ENCODE measurements at regions not wholly inside any gene's neighbourhood (a gene's known extent, or its start where the extent isn't known, plus 50 kb on each side); places are given as distances from the start of the nearest gene placed in this dataset.

- ChIA-PET POLR2A (interaction anchor here (0.5 kb wide), 1 partner anchor 1545 kb away, joined by 3 read pairs; no protein-coding TSS in a partner anchor), CTCF (interaction anchor here (1.1 to 1.6 kb wide), 2 partner anchors 8 to 11 kb away, joined by 3 to 5 read pairs; no protein-coding TSS in a partner anchor)
- intact Hi-C loops (cut with micrococcal nuclease) (no loop called here), dilution Hi-C loops (cut with MboI; ENCODE audit: extremely low pct_ligation_motif_present, low sequenced_read_pairs) (no loop called here)
- TF ChIP-seq CTCF (IDR thresholded peaks at IDR 0.05; ENCODE audit: extremely low read depth in 1 of 2, insufficient read depth in 1 of 2, low read depth in 1 of 2, low read length in 2 of 2) = no peak
- no peak for TF ChIP-seq JUN (IDR thresholded peaks at IDR 0.05; ENCODE audit: borderline replicate concordance, insufficient read depth, insufficient read length, low read depth)
- Histone ChIP-seq H3K27me3 (ENCODE audit: control insufficient read depth in 2 of 2, insufficient read depth in 2 of 2, low read length in 2 of 2) (no peaks in the 10 kb centered on the region), H3K9ac (replicated peaks; ENCODE audit: extremely low read depth, insufficient read depth, low read length) (no peak overlapping the region), H3K9me3 (replicated peaks; ENCODE audit: control insufficient read depth, insufficient read depth, low read length) (no peaks in the 10 kb centered on the region), H3K4me2 (ENCODE audit: insufficient read depth, low read length) (no peak overlapping the region), H3K4me1 (ENCODE audit: control insufficient read depth, extremely low read depth, insufficient read depth, low read length) (no peaks in the 10 kb centered on the region), H4K20me1 (replicated peaks; ENCODE audit: control insufficient read depth, extremely low read depth, insufficient read depth, low read length) (no peaks in the 10 kb centered on the region), H3K36me3 (ENCODE audit: control insufficient read depth in 2 of 2, extremely low read depth in 1 of 2, insufficient read depth in 2 of 2, low read length in 2 of 2) (no peaks in the 10 kb centered on the region), H3K27ac (ENCODE audit: insufficient read depth, low read depth, low read length) (no peak overlapping the region), H3K9me1 (replicated peaks; ENCODE audit: control insufficient read depth, extremely low read depth, insufficient read depth, low read length) (no peaks in the 10 kb centered on the region), H2AFZ (ENCODE audit: low read depth, low read length) (no peak overlapping the region), H3K79me2 (ENCODE audit: control insufficient read depth, insufficient read depth, low read length) (no peaks in the 10 kb centered on the region), H3K4me3 (replicated peaks in 1 of 3; ENCODE audit: insufficient read depth in 1 of 3, low read depth in 1 of 3, low read length in 3 of 3) (no peak overlapping the region)
- FAIRE-seq = no peak
- DNase-seq (ENCODE audit: low read depth, low spot score) = no peak
- BruUV-seq (replicated peaks) = no TSS peak
Measured at GRCh38 chr6:22083119-22083518, 213.7 kb downstream of the PRL start.

- H3K36me3 ChIP-seq (ENCODE audit: control insufficient read depth in 2 of 2, extremely low read depth in 1 of 2, insufficient read depth in 2 of 2, low read length in 2 of 2) = no peaks in the 10 kb centered on the region
- no peak for DNase-seq (ENCODE audit: low read depth, low spot score)
- no peaks in the 10 kb centered on the region for H3K4me1 ChIP-seq (ENCODE audit: control insufficient read depth, extremely low read depth, insufficient read depth, low read length)
- TF ChIP-seq MAX (IDR thresholded peaks at IDR 0.05; ENCODE audit: insufficient read depth, insufficient read length) = no peak
- TF ChIP-seq MYC (IDR thresholded peaks at IDR 0.05; ENCODE audit: low read depth, low read length) = no peak
- no peak for TF ChIP-seq FOS (IDR thresholded peaks at IDR 0.05; ENCODE audit: borderline replicate concordance, insufficient read depth, low read length)
- no peak for TF ChIP-seq EZH2 (IDR thresholded peaks at IDR 0.05; ENCODE audit: borderline replicate concordance, low read depth, low read length, severe bottlenecking)
- TF ChIP-seq GATA2 (IDR thresholded peaks at IDR 0.05; ENCODE audit: insufficient read depth, insufficient read length, low read depth, low read length) = no peak
- no peak for TF ChIP-seq CTCF (IDR thresholded peaks at IDR 0.05; ENCODE audit: extremely low read depth in 1 of 2, insufficient read depth in 1 of 2, low read depth in 1 of 2, low read length in 2 of 2)
- H2AFZ ChIP-seq (ENCODE audit: low read depth, low read length) = no peak overlapping the region
- no peaks in the 10 kb centered on the region for H3K9me3 ChIP-seq (replicated peaks; ENCODE audit: control insufficient read depth, insufficient read depth, low read length)
- intact Hi-C loops (cut with micrococcal nuclease) = no loop called here
- ChIA-PET POLR2A (no interaction called here), CTCF (no interaction called here)
- H3K4me3 ChIP-seq (replicated peaks in 1 of 3; ENCODE audit: insufficient read depth in 1 of 3, low read depth in 1 of 3, low read length in 3 of 3) = no peak overlapping the region
- H3K4me2 ChIP-seq (ENCODE audit: insufficient read depth, low read length) = no peak overlapping the region
- H3K79me2 ChIP-seq (ENCODE audit: control insufficient read depth, insufficient read depth, low read length) = no peaks in the 10 kb centered on the region
- BruUV-seq (replicated peaks) = no TSS peak
- no peak overlapping the region for H3K9ac ChIP-seq (replicated peaks; ENCODE audit: extremely low read depth, insufficient read depth, low read length)
- H3K27me3 ChIP-seq (ENCODE audit: control insufficient read depth in 2 of 2, insufficient read depth in 2 of 2, low read length in 2 of 2) = no peaks in the 10 kb centered on the region
- no peaks in the 10 kb centered on the region for H4K20me1 ChIP-seq (replicated peaks; ENCODE audit: control insufficient read depth, extremely low read depth, insufficient read depth, low read length)
- dilution Hi-C loops (cut with MboI; ENCODE audit: extremely low pct_ligation_motif_present, low sequenced_read_pairs) = no loop called here
- no peaks in the 10 kb centered on the region for H3K9me1 ChIP-seq (replicated peaks; ENCODE audit: control insufficient read depth, extremely low read depth, insufficient read depth, low read length)
- FAIRE-seq = no peak
- H3K27ac ChIP-seq (ENCODE audit: insufficient read depth, low read depth, low read length) = no peak overlapping the region
Measured at GRCh38 chr6:22087960-22088706, 208.7 kb downstream of the PRL start.

Data from endothelial cell of umbilical vein (primary cell).